Colonic mucosa (tissue), 4 donors: ENCODE measurements at regions not wholly inside any gene's neighbourhood (a gene's known extent, or its start where the extent isn't known, plus 50 kb on each side); places are given as distances from the start of the nearest gene placed in this dataset.

ENCODE experiments used
- DNase-seq: peaks from one replicate; pipeline ENCODE4 v3.0.0-alpha.2; 2020
- H3K27ac ChIP-seq: fragments of 200-600 bp; one replicate; pipeline ENCODE4 v1.8.0; 2021
- H3K27me3 ChIP-seq: fragments of 200-600 bp; one replicate; pipeline ENCODE4 v1.8.0; 2021
- H3K36me3 ChIP-seq: fragments of 200-600 bp; one replicate; pipeline ENCODE4 v1.8.0; 2021
- H3K4me1 ChIP-seq: fragments of 200-600 bp; one replicate; pipeline ENCODE4 v1.8.0; 2021; ENCODE audit warnings: mild to moderate bottlenecking
- H3K4me3 ChIP-seq: fragments of 200-600 bp; one replicate; pipeline ENCODE4 v1.8.0; 2021
- H3K9ac ChIP-seq, 2 donors: one replicate each; pipeline ENCODE4 v1.7.0; 2013; ENCODE audit warnings: control low read depth in 2 of 2, low read depth in 2 of 2, low read length in 2 of 2
- H3K9me3 ChIP-seq: fragments of 200-600 bp; one replicate; pipeline ENCODE4 v1.8.0; 2021
- CTCF ChIP-seq: fragments of 200-600 bp; IDR thresholded peaks from one replicate; pipeline ENCODE4 v1.8.0; 2022; ENCODE audit warnings: antibody characterized with exemption, mild to moderate bottlenecking
- intact Hi-C: fragments of 100-400 bp; cut with DNase I; formaldehyde crosslinking; loops from one replicate; pipeline ENCODE4 v1.14.1; 2022
- donor health status: healthy.
- donor health status: DM: no; HTN: no; CAD: no.
- donor health status: DM: no; HTN: no; CAD: no.

GRCh38 chr9:88775037-88775471 lies 216.2 kb upstream of the S1PR3 start:
- Histone ChIP-seq H3K4me1 (no peaks in the 10 kb centered on the region), H3K9ac (no peak overlapping the region), H3K27me3 (no peaks in the 10 kb centered on the region), H3K36me3 (no peaks in the 10 kb centered on the region), H3K9me3 (no peaks in the 10 kb centered on the region), H3K27ac (no peak overlapping the region), H3K4me3 (no peak overlapping the region)
- TF ChIP-seq CTCF: no peak
- intact Hi-C loops: no loop called here
- DNase-seq: no peak

DNA sequence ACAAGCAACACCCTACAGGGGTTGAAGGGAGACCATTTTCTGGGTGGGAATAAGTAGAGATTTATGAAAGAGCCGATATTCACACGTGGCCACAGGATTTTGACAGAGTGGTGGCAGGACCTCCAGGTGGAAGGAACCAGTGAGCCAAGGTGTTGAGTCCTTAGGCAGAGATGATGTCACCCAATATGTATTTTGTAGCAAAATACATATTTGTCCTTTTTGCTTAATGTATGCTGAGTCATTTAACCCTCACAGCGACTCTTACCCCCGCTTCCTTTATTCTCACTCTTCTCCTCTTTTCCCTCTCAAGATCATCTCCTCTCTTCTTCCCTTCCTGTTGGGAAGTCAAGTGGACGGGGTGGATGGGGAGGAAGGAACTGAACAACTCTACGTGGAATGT lies 215.7 kb upstream of the S1PR3 start:
- H3K27ac ChIP-seq: no peak overlapping the region
- H3K9me3 ChIP-seq: no peaks in the 10 kb centered on the region
- H3K4me3 ChIP-seq: no peak overlapping the region
- H3K36me3 ChIP-seq: no peaks in the 10 kb centered on the region
- H3K9ac ChIP-seq: no peak overlapping the region
- TF ChIP-seq CTCF: no peak
- H3K27me3 ChIP-seq: no peaks in the 10 kb centered on the region
- DNase-seq: no peak
- H3K4me1 ChIP-seq: no peaks in the 10 kb centered on the region
- intact Hi-C loops: no loop called here

- no peak for TF ChIP-seq CTCF
- no peak for DNase-seq
- Histone ChIP-seq H3K27ac (no peak overlapping the region), H3K9ac (no peak overlapping the region), H3K4me3 (no peak overlapping the region), H3K9me3 (no peaks in the 10 kb centered on the region), H3K27me3 (no peaks in the 10 kb centered on the region), H3K36me3 (no peaks in the 10 kb centered on the region), H3K4me1 (no peaks in the 10 kb centered on the region)
- intact Hi-C loops: no loop called here
Observed at GRCh38 chr9:88775966-88776365, 215.3 kb upstream of the S1PR3 start.

DNA sequence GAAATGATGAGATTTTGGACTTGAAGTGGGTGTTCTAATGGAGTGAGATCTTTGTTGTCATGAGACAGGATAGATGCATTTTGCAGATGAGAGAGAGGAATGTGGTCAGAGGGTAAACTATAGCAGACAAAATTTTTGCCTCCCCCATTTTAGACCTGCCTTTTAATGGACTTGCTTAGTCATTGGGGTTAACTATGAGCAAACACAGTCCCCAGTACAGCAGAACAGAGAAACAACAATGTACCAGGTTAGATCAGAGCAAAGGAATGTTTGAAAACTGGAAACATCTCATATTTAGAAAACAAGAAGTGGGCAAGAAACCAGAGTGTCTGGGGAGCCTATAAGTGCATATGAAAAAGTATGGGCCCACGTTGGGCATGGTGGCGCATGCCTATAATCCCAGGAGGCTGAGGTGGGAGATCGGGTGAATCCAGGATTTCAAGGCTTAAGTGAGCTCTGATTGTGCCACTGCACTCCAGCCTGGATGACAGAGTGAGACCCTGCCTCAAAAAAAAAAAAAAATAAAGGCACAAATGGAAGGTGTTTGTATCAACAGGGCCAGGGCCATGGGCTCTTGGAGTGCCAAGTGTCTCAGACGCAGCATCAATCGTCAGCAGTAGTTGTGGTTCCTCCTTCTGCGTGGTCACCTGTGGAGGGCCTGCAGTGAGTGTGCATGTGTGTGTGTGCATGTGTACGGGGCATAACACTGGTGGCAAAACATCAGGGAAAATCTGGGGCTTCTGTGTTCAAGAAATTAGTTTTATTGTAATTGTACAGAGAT lies 214.4 kb upstream of the S1PR3 start:
- H3K36me3 ChIP-seq: no peaks in the 10 kb centered on the region
- no peak overlapping the region for H3K9ac ChIP-seq
- no peaks in the 10 kb centered on the region for H3K4me1 ChIP-seq
- no peaks in the 10 kb centered on the region for H3K27me3 ChIP-seq
- DNase-seq: no peak
- H3K4me3 ChIP-seq: no peak overlapping the region
- no peak for TF ChIP-seq CTCF
- H3K27ac ChIP-seq: no peak overlapping the region
- intact Hi-C loops: no loop called here
- no peaks in the 10 kb centered on the region for H3K9me3 ChIP-seq

- DNase-seq: no peak
- TF ChIP-seq CTCF: no peak
- Histone ChIP-seq H3K36me3 (no peaks in the 10 kb centered on the region), H3K27me3 (no peaks in the 10 kb centered on the region), H3K4me3 (no peak overlapping the region), H3K9ac (no peak overlapping the region), H3K27ac (no peak overlapping the region), H3K4me1 (no peaks in the 10 kb centered on the region), H3K9me3 (no peaks in the 10 kb centered on the region)
- intact Hi-C loops: no loop called here
Observed at GRCh38 chr9:88777498-88778312, 213.6 kb upstream of the S1PR3 start.
